Epithelial cell of proximal tubule (primary cell): ENCODE measurements at regions not wholly inside any gene's neighbourhood (a gene's known extent, or its start where the extent isn't known, plus 50 kb on each side); places are given as distances from the start of the nearest gene placed in this dataset.

Experiments used
- DNase-seq: peaks from one replicate; pipeline ENCODE4 v3.0.0-alpha.2; 2011; ENCODE audit warnings: low read depth
- H3K4me3 ChIP-seq: 2 replicates; pipeline ENCODE4 v1.5.1; 2011; ENCODE audit warnings: low read depth, mild to moderate bottlenecking, low read length
- TF ChIP-seq, protein P1 (sequence below): conservative IDR thresholded peaks from 2 replicates; pipeline ENCODE4 v1.5.1; 2012; ENCODE audit warnings: low read depth, mild to moderate bottlenecking, low read length

DNA sequence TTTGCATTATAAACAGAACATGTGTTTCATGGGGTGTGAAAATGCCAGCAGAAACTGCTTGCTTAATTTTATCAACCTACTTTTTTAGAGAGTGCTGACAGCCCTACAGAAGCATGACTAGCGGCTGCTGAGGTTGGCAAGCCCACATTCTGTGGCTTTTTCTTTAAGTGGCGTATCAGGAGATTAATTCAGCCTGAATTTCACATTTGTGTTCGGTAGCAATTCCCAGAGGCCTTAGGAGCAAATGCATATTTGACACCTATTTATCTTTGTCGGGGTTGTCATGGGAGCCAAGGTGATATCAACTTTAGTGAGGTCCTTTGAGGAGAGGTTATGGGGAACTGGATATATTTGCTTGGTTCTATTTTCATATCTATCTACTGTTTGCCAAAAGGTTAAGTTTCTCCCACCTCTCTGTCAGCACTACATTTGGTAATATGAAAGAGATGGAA, 140.9 kb downstream of the KCNJ2 start:
- DNase-seq, result no peak
- H3K4me3 ChIP-seq, result no peak overlapping the region
- TF ChIP-seq, protein P1, sequence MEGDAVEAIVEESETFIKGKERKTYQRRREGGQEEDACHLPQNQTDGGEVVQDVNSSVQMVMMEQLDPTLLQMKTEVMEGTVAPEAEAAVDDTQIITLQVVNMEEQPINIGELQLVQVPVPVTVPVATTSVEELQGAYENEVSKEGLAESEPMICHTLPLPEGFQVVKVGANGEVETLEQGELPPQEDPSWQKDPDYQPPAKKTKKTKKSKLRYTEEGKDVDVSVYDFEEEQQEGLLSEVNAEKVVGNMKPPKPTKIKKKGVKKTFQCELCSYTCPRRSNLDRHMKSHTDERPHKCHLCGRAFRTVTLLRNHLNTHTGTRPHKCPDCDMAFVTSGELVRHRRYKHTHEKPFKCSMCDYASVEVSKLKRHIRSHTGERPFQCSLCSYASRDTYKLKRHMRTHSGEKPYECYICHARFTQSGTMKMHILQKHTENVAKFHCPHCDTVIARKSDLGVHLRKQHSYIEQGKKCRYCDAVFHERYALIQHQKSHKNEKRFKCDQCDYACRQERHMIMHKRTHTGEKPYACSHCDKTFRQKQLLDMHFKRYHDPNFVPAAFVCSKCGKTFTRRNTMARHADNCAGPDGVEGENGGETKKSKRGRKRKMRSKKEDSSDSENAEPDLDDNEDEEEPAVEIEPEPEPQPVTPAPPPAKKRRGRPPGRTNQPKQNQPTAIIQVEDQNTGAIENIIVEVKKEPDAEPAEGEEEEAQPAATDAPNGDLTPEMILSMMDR, result no peak

DNA sequence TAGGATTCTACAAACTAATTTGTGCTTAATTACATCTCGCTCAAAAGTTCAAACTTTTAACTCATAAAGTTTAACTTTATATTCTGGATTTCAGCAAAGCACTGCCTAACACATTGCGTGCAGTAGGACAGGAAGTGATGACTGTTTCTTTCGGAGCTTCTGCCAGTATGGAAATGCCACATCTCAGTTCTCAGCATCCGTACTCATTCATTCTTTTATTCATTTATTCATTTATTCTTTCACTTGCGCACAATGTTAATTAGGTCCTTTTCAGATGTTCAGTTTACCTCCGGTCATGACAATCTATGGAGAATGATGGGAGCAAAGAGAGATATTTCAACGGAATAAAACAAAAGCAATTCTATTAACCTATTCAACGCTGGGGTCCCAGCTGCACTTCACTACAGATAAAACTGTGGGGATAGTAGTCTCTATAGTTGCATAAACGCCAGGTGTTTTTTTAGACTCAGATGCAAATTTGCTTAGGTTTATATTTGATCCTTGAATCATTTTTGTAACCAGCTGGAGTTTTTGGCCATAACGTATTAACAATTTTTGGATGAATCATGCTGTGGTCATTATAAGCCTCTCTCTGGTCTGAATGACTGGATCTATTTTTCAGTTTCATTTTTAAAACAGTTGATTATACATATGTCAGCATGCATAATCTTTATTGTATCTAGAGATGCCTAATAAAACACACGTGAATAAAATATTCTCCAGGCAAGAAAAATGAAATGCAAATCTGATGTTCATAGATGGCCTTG, 143.9 kb downstream of the KCNJ2 start:
- TF ChIP-seq, protein P1, result no peak
- no peak overlapping the region for H3K4me3 ChIP-seq
- no peak for DNase-seq

DNA sequence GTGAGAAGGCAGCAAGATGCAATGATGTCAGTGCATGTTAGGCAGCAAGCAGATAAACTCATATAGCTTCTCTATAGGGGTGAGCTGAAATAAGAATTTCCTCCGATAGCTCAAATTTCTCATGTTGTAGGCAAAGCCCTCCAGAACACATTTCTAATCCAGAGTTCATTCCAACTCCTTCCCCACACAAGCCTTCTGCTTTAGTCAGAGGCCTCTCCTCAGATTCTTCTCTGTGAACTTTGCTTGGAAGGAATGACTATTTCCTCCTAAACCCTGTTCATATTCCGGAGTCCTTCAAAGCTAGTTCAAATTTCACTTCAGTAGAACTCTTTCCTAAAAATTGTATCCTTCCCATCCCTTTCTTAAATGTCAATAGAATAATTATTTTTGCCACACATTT, 144.8 kb downstream of the KCNJ2 start:
- no peak for DNase-seq
- TF ChIP-seq, protein P1, result no peak
- H3K4me3 ChIP-seq, result no peak overlapping the region

DNA sequence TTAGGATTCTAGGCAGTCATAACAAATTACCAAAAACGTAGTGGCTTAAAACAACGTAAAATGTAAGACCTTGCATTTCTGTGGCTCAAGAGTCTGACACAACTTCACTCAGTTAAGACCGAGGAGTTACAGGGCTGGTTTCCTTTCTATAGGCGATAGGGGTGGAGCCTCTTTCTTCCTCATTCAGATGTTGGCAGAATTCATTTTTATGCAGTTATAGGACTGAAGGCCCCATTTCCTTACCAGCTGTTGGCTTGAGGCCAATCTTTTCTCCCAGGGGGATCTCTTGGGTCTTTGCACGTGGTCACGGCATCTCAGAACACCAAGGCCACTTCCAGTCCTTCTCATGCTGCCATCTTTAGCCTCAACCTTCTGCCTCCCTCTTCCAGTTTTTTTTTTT, 145.2 kb downstream of the KCNJ2 start:
- TF ChIP-seq, protein P1, result no peak
- no peak overlapping the region for H3K4me3 ChIP-seq
- DNase-seq, result no peak

DNA sequence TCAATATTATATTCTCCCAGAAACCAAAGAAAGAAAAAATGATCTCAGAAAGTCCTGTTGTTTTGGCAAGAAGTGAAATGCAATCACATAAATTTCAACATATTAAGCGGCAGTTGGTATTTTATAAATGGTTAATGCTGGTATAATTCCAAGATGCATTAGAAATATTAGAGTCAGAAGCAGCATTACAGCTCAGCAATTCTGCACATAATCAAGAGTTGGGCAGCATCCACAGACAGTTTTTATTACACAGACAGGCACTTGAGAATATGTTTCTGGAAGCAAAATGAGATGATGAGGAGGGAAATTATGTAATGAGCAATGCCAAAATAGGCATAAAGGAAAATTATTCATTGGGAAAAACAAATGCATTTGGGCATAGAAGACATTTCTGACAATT, 148.1 kb downstream of the KCNJ2 start:
- TF ChIP-seq, protein P1, result no peak
- no peak overlapping the region for H3K4me3 ChIP-seq
- DNase-seq, result no peak

DNA sequence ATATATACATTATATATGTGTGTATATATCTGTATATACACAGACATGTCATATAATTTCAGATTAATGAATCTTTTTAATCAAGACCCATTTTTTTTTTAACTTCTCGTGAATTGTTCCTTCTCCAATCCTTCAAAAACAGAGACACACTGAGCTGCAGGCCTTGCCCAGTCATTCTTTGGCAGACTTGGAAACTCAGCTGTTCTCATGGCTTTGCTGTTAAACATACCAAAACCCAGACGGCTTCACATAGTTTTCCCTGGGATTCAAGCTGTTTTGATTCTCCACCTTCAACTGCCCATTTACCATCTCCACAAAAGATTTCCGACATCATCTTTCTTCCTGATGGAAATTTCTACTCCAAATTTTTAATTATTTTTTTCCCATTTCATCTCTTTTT, 148.7 kb downstream of the KCNJ2 start:
- TF ChIP-seq, protein P1, result no peak
- H3K4me3 ChIP-seq, result no peak overlapping the region
- no peak for DNase-seq

DNA sequence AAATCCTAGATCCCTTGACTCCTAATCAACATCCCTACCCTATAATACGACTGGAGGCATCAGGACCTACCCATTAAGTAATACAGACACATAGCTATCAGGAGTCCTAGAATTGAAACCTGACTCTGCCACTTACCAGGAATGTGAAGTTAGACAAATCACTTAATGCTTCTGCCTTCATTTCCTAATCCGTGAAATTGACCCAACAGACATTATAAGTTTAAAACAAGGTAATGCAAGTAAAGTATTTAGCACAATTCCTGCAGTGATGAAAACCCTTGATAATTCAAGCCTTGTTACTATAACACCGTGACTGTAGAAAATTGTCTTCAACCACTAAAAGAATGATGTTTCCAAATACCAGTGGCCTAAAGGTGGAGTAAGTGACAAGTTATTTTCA, 150.2 kb downstream of the KCNJ2 start:
- no peak for DNase-seq
- H3K4me3 ChIP-seq, result no peak overlapping the region
- TF ChIP-seq, protein P1, result no peak
